H1 (cell line): ENCODE measurements at regions not wholly inside any gene's neighbourhood (a gene's known extent, or its start where the extent isn't known, plus 50 kb on each side); places are given as distances from the start of the nearest gene placed in this dataset.

Source experiments
- CTCF ChIA-PET: fragments of 300-600 bp; sonication (Branson Sonifier 250); formaldehyde crosslinking; loops from one replicate; lab custom pipeline; 2021; ENCODE audit not compliant: partially characterized antibody; lab: Charles Lee
- POLR2A ChIA-PET: fragments of 300-600 bp; sonication (Branson Sonifier 250); formaldehyde crosslinking; loops from one replicate; lab custom pipeline; 2021; ENCODE audit warnings: inconsistent platforms; ENCODE audit not compliant: partially characterized antibody; lab: Charles Lee
- DNase-seq, 2 experiments: peaks; one replicate each; pipeline versions ENCODE4 v3.0.0 to v3.0.0-alpha.2; 2010 to 2022; ENCODE audit warnings: low spot score in 2 of 2, low read depth in 1 of 2, mixed read lengths in 1 of 2
- FAIRE-seq: peaks from 2 replicates; lab custom pipeline; 2011; peaks lifted over from hg19 to GRCh38; lab: Jason Lieb, UNC
- H2AFZ ChIP-seq: 2 replicates; pipeline ENCODE4 v1.8.1; 2012; ENCODE audit warnings: low read length, inconsistent platforms
- H2AK5ac ChIP-seq: 2 replicates; pipeline ENCODE4 v1.6.1; 2013; ENCODE audit warnings: low read depth, low read length
- H2BK120ac ChIP-seq: replicated peaks from 2 replicates; pipeline ENCODE3; 2013; ENCODE audit warnings: low read depth, low read length, inconsistent platforms
- H2BK12ac ChIP-seq: 2 replicates; pipeline ENCODE4 v1.6.1; 2013; ENCODE audit warnings: low read depth, low read length
- H2BK15ac ChIP-seq: 2 replicates; pipeline ENCODE4 v1.6.1; 2013; ENCODE audit warnings: low read length
- H2BK20ac ChIP-seq: 2 replicates; pipeline ENCODE4 v1.6.1; 2013; ENCODE audit warnings: low read length
- H2BK5ac ChIP-seq: 2 replicates; pipeline ENCODE4 v1.6.1; 2013; ENCODE audit warnings: low read depth, low read length
- H3K14ac ChIP-seq: 2 replicates; pipeline ENCODE4 v1.6.1; 2013; ENCODE audit warnings: inconsistent platforms; ENCODE audit not compliant: insufficient read length
- H3K18ac ChIP-seq: 2 replicates; pipeline ENCODE4 v1.6.1; 2013; ENCODE audit warnings: low read length; ENCODE audit errors: extremely low read depth
- H3K23ac ChIP-seq: 2 replicates; pipeline ENCODE4 v1.6.1; 2013; ENCODE audit warnings: inconsistent platforms; ENCODE audit not compliant: insufficient read length
- H3K23me2 ChIP-seq: 2 replicates; pipeline ENCODE4 v1.6.1; 2013; ENCODE audit warnings: low read depth, low read length
- H3K27ac ChIP-seq: 2 replicates; pipeline ENCODE4 v1.6.1; 2011; ENCODE audit warnings: low read depth, low read length, inconsistent platforms
- H3K27me3 ChIP-seq, 4 experiments: replicated peaks in 1 of 4; 1 replicate in 1 of 4; 2 replicates in 3 of 4; pipeline versions ENCODE4 v1.6.1 to v1.8.1; 2011 to 2013; ENCODE audit warnings: low read length in 3 of 4, mild to moderate bottlenecking in 3 of 4, inconsistent platforms in 2 of 4, mixed read lengths in 2 of 4, moderate library complexity in 1 of 4; ENCODE audit not compliant: control insufficient read depth in 3 of 4, insufficient read depth in 3 of 4; ENCODE audit errors: extremely low read depth in 1 of 4
- H3K36me3 ChIP-seq, 4 experiments: 2 replicates each; pipeline versions ENCODE4 v1.6.1 to v1.8.1; 2011 to 2013; ENCODE audit warnings: mild to moderate bottlenecking in 4 of 4, low read length in 3 of 4, moderate library complexity in 2 of 4, control low read depth in 1 of 4, inconsistent platforms in 1 of 4; ENCODE audit not compliant: insufficient read depth in 4 of 4, control insufficient read depth in 2 of 4
- H3K4ac ChIP-seq: replicated peaks from 2 replicates; pipeline ENCODE3; 2013; ENCODE audit warnings: low read length, low read depth, mixed read lengths, inconsistent platforms; ENCODE audit not compliant: insufficient read length
- H3K4me1 ChIP-seq, 4 experiments: replicated peaks in 1 of 4; 1 replicate in 1 of 4; 2 replicates in 3 of 4; pipeline versions ENCODE4 v1.6.1 to v1.8.1; 2011 to 2013; ENCODE audit warnings: low read length in 3 of 4, inconsistent platforms in 2 of 4, mixed read lengths in 1 of 4; ENCODE audit not compliant: insufficient read depth in 4 of 4, control insufficient read depth in 3 of 4
- H3K4me2 ChIP-seq, 2 experiments: 2 replicates each; pipeline versions ENCODE4 v1.6.1 to v1.8.1; 2011 to 2013; ENCODE audit warnings: low read depth in 2 of 2, low read length in 2 of 2, control low read depth in 1 of 2, inconsistent platforms in 1 of 2, mild to moderate bottlenecking in 1 of 2; ENCODE audit not compliant: insufficient read depth in 1 of 2
- H3K4me3 ChIP-seq, 4 experiments: fragments of 200-600, 300-600 bp in 1 of 4; sonication (generic), shearing (Covaris generic), sonication (Bioruptor Twin) in 1 of 4; 2 replicates each; pipeline versions ENCODE4 v1.5.1 to v1.8.1; 2011 to 2016; ENCODE audit warnings: low read length in 4 of 4, low read depth in 3 of 4, control low read depth in 2 of 4, inconsistent platforms in 2 of 4, mild to moderate bottlenecking in 2 of 4, mixed read lengths in 1 of 4, moderate library complexity in 1 of 4; ENCODE audit not compliant: insufficient read depth in 2 of 4; ENCODE audit errors: extremely low read depth in 1 of 4
- H3K56ac ChIP-seq: replicated peaks from 2 replicates; pipeline ENCODE3; 2013; ENCODE audit warnings: low read depth, mild to moderate bottlenecking, mixed read lengths, low read length, inconsistent platforms; ENCODE audit not compliant: insufficient read length
- H3K79me1 ChIP-seq: 2 replicates; pipeline ENCODE4 v1.6.1; 2013; ENCODE audit warnings: low read depth, low read length, control low read depth
- H3K79me2 ChIP-seq, 2 experiments: 2 replicates each; pipeline versions ENCODE4 v1.6.1 to v1.8.1; 2012 to 2013; ENCODE audit warnings: low read length in 2 of 2, mild to moderate bottlenecking in 2 of 2, inconsistent platforms in 1 of 2; ENCODE audit not compliant: insufficient read depth in 2 of 2, control insufficient read depth in 1 of 2
- H3K9ac ChIP-seq, 4 experiments: replicated peaks in 1 of 4; 1 replicate in 1 of 4; 2 replicates in 3 of 4; pipeline versions ENCODE4 v1.6.1 to v1.8.1; 2011 to 2013; ENCODE audit warnings: low read depth in 3 of 4, low read length in 3 of 4, control low read depth in 2 of 4, mild to moderate bottlenecking in 2 of 4, moderate library complexity in 2 of 4, inconsistent platforms in 1 of 4; ENCODE audit errors: extremely low read depth in 1 of 4
- H3K9me3 ChIP-seq, 2 experiments: 2 replicates each; pipeline versions ENCODE4 v1.6.1 to v1.8.1; 2012 to 2013; ENCODE audit warnings: mild to moderate bottlenecking in 2 of 2, moderate library complexity in 2 of 2, control low read depth in 1 of 2, inconsistent platforms in 1 of 2, low read depth in 1 of 2, low read length in 1 of 2, mixed read lengths in 1 of 2; ENCODE audit not compliant: insufficient read depth in 2 of 2
- H4K20me1 ChIP-seq, 2 experiments: replicated peaks in 1 of 2; 2 replicates each; pipeline versions ENCODE3 to v1.8.1; 2011 to 2013; ENCODE audit warnings: inconsistent platforms in 2 of 2, low read length in 2 of 2, mild to moderate bottlenecking in 1 of 2; ENCODE audit not compliant: insufficient read depth in 2 of 2, control insufficient read depth in 1 of 2
- H4K5ac ChIP-seq: 2 replicates; pipeline ENCODE4 v1.6.1; 2013; ENCODE audit warnings: low read length, low read depth, mixed read lengths, inconsistent platforms; ENCODE audit not compliant: insufficient read length
- H4K8ac ChIP-seq: 2 replicates; pipeline ENCODE4 v1.8.0; 2013; ENCODE audit warnings: mild to moderate bottlenecking, moderate library complexity, low read length, inconsistent platforms; ENCODE audit not compliant: insufficient read depth; ENCODE audit errors: extremely low read depth
- H4K91ac ChIP-seq: replicated peaks from 2 replicates; pipeline ENCODE3; 2013; ENCODE audit warnings: low read length, mixed read lengths, inconsistent platforms; ENCODE audit not compliant: insufficient read length
- RAD21 ChIP-seq, 2 experiments: IDR thresholded peaks in 1 of 2; conservative IDR thresholded peaks in 1 of 2; 2 replicates each; pipeline ENCODE4 v1.6.1; 2011; ENCODE audit warnings: low read depth in 2 of 2, low read length in 2 of 2, improper control_type of control experiment in 1 of 2, inconsistent platforms in 1 of 2, mild to moderate bottlenecking in 1 of 2, moderate library complexity in 1 of 2
- TAF1 ChIP-seq: IDR thresholded peaks from 2 replicates; pipeline ENCODE4 v1.6.1; 2011; ENCODE audit warnings: mild to moderate bottlenecking, low read depth, low read length
- WGBS, 2 experiments: shearing (Covaris generic) in 1 of 2; methylation state at CpG; one replicate each; pipeline versions ENCODE4 v1.1.6 to v1.1.7; 2013 to 2015; ENCODE audit warnings: low lambda C conversion rate in 2 of 2, mixed read lengths in 2 of 2, inconsistent platforms in 1 of 2, low coverage in 1 of 2, missing lambda C conversion rate in 1 of 2; ENCODE audit not compliant: insufficient replicate concordance in 2 of 2, insufficient coverage in 1 of 2, insufficient read length in 1 of 2; ENCODE audit errors: extremely low coverage in 1 of 2, missing lambda C conversion rate in 1 of 2; 5-methylcytosine and 5-hydroxymethylcytosine counted together
- TF ChIP-seq, protein P1 (sequence below), 3 experiments: IDR thresholded peaks; 1 replicate in 2 of 3; 2 replicates in 1 of 3; pipeline versions ENCODE4 v1.5.1 to v1.6.1; 2011; ENCODE audit warnings: low read length in 3 of 3, mild to moderate bottlenecking in 3 of 3, inconsistent platforms in 2 of 3, low read depth in 1 of 3, moderate library complexity in 1 of 3; ENCODE audit not compliant: insufficient read depth in 1 of 3; ENCODE audit errors: control extremely low read depth in 1 of 3

DNA sequence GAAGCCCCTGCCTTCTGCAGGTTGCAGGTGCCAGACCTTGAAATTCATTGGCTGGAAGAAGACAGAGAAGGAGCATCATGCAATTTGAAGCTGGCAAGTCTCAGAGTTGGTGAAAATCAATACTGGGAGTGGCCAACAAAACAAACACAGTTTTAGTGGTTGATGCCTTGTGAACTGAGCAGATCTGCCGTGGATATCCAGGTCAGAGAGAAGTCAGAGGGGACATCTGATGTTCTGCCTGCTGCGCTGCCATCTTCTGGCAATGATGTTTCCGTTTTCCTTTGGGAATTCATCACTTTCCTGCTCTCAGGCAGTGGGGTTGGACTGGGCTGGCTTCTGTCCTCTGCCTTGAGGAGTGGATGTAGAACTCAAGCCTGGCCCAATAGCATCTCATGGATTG, 132.0 kb downstream of the RPS24 start:
- no peaks in the 10 kb centered on the region for H3K79me2 ChIP-seq

More for the DNA sequence above, 132.0 kb downstream of the RPS24 start:
- 59% methylated on average over 3 of the region's 3 CpGs; no CpG with 5 or more reads in 1 of the 2 experiments for WGBS, 2 experiments
- Histone ChIP-seq H3K14ac (no peak overlapping the region), H4K8ac (no peak overlapping the region), H3K4ac (no peak overlapping the region), H2BK12ac (no peak overlapping the region), H2BK20ac (no peak overlapping the region)
- POLR2A ChIA-PET: interaction anchor here (0.8 to 1.0 kb wide), 2 partner anchors 124 to 136 kb away, joined by 3 read pairs; partner anchors contain the start of gene POLR3A
- TF ChIP-seq, protein P1, sequence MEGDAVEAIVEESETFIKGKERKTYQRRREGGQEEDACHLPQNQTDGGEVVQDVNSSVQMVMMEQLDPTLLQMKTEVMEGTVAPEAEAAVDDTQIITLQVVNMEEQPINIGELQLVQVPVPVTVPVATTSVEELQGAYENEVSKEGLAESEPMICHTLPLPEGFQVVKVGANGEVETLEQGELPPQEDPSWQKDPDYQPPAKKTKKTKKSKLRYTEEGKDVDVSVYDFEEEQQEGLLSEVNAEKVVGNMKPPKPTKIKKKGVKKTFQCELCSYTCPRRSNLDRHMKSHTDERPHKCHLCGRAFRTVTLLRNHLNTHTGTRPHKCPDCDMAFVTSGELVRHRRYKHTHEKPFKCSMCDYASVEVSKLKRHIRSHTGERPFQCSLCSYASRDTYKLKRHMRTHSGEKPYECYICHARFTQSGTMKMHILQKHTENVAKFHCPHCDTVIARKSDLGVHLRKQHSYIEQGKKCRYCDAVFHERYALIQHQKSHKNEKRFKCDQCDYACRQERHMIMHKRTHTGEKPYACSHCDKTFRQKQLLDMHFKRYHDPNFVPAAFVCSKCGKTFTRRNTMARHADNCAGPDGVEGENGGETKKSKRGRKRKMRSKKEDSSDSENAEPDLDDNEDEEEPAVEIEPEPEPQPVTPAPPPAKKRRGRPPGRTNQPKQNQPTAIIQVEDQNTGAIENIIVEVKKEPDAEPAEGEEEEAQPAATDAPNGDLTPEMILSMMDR (IDR thresholded peaks at IDR 0.05; ENCODE audit: control extremely low read depth in 1 of 3, insufficient read depth in 1 of 3, low read depth in 1 of 3, low read length in 3 of 3): peak; percentile 50 to 70 (median 62)
- TF ChIP-seq TAF1 (no peak), RAD21 (IDR thresholded peaks at IDR 0.05 in 1 of 2, conservative IDR thresholded peaks at IDR 0.05 in 1 of 2; ENCODE audit: low read depth in 2 of 2, low read length in 2 of 2) (peak; percentile 69 to 80)
- TF ChIP-seq, all 59 proteins: peak for 2
- Histone ChIP-seq H2AK5ac (no peak overlapping the region), H3K4me1 (no peaks in the 10 kb centered on the region; a peak in 1 of 7 replicates), H2AFZ (no peak overlapping the region), H4K20me1 (no peaks in the 10 kb centered on the region), H3K4me3 (no peak overlapping the region), H2BK15ac (no peak overlapping the region), H3K18ac (no peak overlapping the region), H4K5ac (no peak overlapping the region), H3K27ac (no peak overlapping the region), H3K79me1 (no peaks in the 10 kb centered on the region; the same call in 1 of the 2 replicates), H3K23me2 (no peaks in the 10 kb centered on the region), H3K9ac (no peak overlapping the region), H3K4me2 (no peak overlapping the region), H2BK120ac (no peak overlapping the region), H3K56ac (no peak overlapping the region), H4K91ac (no peak overlapping the region), H3K23ac (no peak overlapping the region), H3K36me3 (no peaks in the 10 kb centered on the region), H3K9me3 (no peaks in the 10 kb centered on the region), H3K27me3 (no peaks in the 10 kb centered on the region), H2BK5ac (no peak overlapping the region)
- CTCF ChIA-PET: interaction anchor here (1.0 to 7.9 kb wide), 6 partner anchors 13 to 119 kb away, joined by 3 to 80 read pairs (median 5); no protein-coding TSS in a partner anchor
- DNase-seq: no peak
- peak; percentile 86 for FAIRE-seq
